Central memory CD8-positive, alpha-beta T cell (primary cell): ENCODE measurements at regions not wholly inside any gene's neighbourhood (a gene's known extent, or its start where the extent isn't known, plus 50 kb on each side); places are given as distances from the start of the nearest gene placed in this dataset.
A peak's percentile ranks its signal among the peaks of the same experiment; 100 is the strongest.

Source experiments
- ATAC-seq: fragments of 150-1000 bp; cut with Tn5 transposase; replicated peaks from 2 replicates; pipeline ENCODE4 v1.10.0; 2022; ENCODE audit warnings: mild to moderate bottlenecking, moderate FRiP score, moderate number of reproducible peaks; ENCODE audit not compliant: poor library complexity, severe bottlenecking; ENCODE audit errors: extremely low read depth
- DNase-seq, 2 donors: peaks; one replicate each; pipeline ENCODE4 v3.0.0; 2021; ENCODE audit warnings: low spot score in 2 of 2
- H3K27ac Mint-ChIP-seq: one replicate; pipeline ENCODE4 v1.8.0; 2022; ENCODE audit warnings: low read depth, mild to moderate bottlenecking, moderate library complexity, mixed read lengths
- H3K27me3 Mint-ChIP-seq: one replicate; pipeline ENCODE4 v1.8.0; 2022; ENCODE audit warnings: mixed read lengths
- H3K36me3 Mint-ChIP-seq: one replicate; pipeline ENCODE4 v1.8.0; 2022; ENCODE audit warnings: mild to moderate bottlenecking, moderate library complexity, mixed read lengths; ENCODE audit not compliant: insufficient read depth
- H3K4me1 Mint-ChIP-seq: one replicate; pipeline ENCODE4 v1.8.0; 2022; ENCODE audit warnings: mixed read lengths
- H3K4me3 Mint-ChIP-seq: one replicate; pipeline ENCODE4 v1.8.0; 2022; ENCODE audit warnings: mild to moderate bottlenecking, moderate library complexity, mixed read lengths
- H3K9me3 Mint-ChIP-seq: one replicate; pipeline ENCODE4 v1.8.0; 2022; ENCODE audit warnings: mixed read lengths

DNA sequence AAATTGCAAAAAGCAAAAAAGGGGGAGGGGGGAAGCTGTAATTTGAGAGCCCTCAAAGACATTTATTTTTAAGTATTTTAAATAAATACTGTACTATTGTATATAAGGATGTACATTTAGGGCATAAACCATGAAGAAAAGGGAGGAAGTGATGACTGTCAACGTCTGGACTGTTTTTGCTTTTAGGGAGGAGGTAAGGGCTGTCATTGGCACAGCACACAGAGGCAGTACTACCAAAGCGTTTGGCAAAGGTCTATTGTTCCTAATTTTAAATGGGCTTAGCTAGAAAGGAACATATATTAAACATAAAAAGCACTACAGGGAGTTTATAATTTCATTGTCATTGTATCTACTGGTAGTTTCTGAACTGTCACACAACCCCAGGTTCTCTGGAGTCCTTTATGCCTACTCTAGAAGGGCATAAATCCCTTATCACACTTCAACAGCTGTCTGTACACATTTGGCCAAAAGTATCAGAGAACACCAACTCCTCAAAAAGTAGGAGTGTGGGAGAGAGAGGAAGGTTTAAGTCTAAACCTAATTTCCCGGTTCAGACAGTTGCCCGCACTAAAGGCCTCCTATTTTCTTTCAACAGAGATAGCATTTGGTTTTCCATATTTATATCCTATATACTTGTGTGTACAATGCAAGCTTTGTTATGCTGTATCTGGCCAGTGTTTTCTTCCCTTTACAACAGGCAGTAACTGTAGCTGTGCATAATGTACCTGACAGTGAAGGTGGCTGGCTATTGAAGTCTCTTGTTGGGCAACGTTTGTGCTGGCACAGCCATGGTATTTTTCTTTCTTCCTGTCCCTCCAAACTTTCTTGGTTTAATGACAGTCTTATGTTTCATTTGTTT is 406.2 kb downstream of the KLF5 start:
- H3K36me3 Mint-ChIP-seq: no peaks in the 10 kb centered on the region
- H3K27me3 Mint-ChIP-seq: peaks cover 17% of the 10 kb centered on the region
- H3K27ac Mint-ChIP-seq: no peak overlapping the region
- H3K9me3 Mint-ChIP-seq: peaks cover 5% of the 10 kb centered on the region
- no peak for DNase-seq
- H3K4me1 Mint-ChIP-seq: no peaks in the 10 kb centered on the region
- no peak overlapping the region for H3K4me3 Mint-ChIP-seq
- peak; percentile 19 for ATAC-seq

DNA sequence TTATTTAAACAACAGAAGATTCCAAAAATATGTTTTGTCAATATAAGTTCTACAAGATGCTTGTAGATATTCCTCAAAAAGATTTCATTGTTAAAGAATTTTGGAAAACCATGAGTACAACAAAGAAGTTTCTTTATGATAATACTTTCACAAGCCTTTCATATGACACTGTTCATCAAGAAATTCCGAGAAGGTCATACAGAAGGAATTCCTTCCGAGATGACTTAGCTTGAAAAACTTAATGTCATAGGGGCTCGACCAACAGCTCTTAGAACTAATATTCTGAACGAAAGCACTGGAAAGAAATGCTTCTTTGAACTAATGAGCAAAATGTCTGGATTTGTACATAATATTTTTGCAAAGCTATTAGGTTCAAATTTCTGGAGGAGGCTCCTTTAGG is 403.4 kb downstream of the KLF5 start:
- Mint-ChIP-seq H3K27me3 (peaks cover 20% of the 10 kb centered on the region), H3K4me1 (no peaks in the 10 kb centered on the region), H3K9me3 (peaks cover 5% of the 10 kb centered on the region), H3K27ac (no peak overlapping the region), H3K4me3 (no peak overlapping the region), H3K36me3 (no peaks in the 10 kb centered on the region)
- no peak for ATAC-seq
- DNase-seq: no peak

DNA sequence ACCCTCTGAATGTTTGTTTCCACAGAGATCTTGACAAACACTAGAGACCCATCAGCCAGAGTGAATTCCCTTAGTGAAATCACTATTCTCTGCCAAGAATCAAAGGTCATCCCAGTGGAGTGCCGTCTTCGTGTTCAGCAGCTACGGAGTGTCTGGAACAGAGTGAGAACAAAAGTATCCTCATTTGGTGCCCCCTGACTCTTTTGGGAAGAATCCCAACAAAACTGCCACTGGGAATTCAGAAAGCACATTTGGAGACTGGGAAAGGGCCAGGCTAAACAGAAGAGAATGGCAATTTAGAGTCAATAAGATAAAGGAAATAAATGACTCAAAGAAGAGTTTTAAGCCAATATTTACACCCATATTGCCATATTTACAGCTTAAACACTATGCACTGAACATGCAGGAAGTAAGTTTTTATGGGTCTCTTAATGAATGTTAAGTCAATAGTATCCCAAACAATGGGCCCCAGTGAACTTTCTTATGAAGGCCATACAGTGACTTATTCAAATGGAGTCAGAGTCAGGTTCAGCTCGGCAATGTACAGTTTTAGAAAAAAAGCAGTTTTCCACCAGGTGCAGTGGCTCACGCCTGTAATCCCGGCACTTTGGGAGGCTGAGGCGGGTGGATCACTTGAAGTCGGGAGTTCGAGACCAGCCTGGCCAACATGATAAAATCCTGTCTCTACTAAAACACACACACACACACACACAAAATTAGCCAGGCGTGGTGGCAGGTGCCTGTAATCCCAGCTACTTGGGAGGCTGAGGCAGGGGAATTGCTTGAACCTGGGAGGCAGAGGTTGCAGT is 392.6 kb downstream of the KLF5 start:
- no peaks in the 10 kb centered on the region for H3K4me1 Mint-ChIP-seq
- ATAC-seq (no peak), DNase-seq (no peak)
- H3K36me3 Mint-ChIP-seq: no peaks in the 10 kb centered on the region
- H3K9me3 Mint-ChIP-seq: peaks cover 8% of the 10 kb centered on the region
- H3K27me3 Mint-ChIP-seq: no peaks in the 10 kb centered on the region
- H3K27ac Mint-ChIP-seq: no peak overlapping the region
- no peak overlapping the region for H3K4me3 Mint-ChIP-seq

DNA sequence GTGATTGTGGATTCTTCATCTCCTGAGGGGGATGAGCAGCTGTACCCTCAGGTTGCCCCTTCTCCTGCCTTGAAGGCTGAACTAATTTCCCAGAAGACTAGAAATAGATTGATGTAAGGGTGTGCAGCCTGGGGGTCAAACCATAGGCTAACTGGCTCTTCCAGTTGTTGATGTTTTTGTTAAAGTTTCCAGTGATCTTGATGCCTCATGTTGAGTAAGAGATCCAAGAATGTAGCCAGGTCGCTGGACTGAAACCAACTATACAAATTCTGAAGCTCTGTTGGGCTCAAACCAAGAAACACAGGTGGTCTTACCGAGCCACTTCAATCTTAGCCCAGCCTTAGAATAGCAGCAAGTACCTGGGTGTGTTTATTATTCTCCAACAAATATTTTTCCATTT is 391.8 kb downstream of the KLF5 start:
- ATAC-seq (no peak), DNase-seq (no peak)
- Mint-ChIP-seq H3K36me3 (no peaks in the 10 kb centered on the region), H3K27me3 (no peaks in the 10 kb centered on the region), H3K4me3 (no peak overlapping the region), H3K9me3 (peaks cover 4% of the 10 kb centered on the region), H3K27ac (no peak overlapping the region), H3K4me1 (no peaks in the 10 kb centered on the region)

DNA sequence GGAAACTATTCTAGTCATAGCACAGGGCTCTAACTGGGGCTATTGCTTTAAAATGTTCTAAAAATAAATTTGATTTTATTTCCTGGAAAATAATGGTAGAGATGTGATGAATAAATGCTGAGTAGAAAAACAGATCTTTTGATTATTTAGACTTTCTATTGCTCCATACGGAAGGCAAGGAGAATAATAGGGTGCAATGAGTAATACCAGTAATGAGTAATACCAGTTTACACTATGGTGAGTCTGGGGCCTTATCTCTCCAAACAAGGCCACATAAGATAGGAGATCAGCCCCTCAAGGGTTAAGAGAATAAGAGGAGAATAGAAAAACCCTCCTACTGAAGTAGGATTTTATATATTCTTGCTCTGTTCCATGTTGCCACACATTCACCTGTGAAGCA is 390.4 kb downstream of the KLF5 start:
- DNase-seq (no peak), ATAC-seq (no peak)
- Mint-ChIP-seq H3K4me1 (no peaks in the 10 kb centered on the region), H3K4me3 (no peak overlapping the region), H3K9me3 (peaks cover 4% of the 10 kb centered on the region), H3K36me3 (no peaks in the 10 kb centered on the region), H3K27me3 (no peaks in the 10 kb centered on the region), H3K27ac (no peak overlapping the region)

DNA sequence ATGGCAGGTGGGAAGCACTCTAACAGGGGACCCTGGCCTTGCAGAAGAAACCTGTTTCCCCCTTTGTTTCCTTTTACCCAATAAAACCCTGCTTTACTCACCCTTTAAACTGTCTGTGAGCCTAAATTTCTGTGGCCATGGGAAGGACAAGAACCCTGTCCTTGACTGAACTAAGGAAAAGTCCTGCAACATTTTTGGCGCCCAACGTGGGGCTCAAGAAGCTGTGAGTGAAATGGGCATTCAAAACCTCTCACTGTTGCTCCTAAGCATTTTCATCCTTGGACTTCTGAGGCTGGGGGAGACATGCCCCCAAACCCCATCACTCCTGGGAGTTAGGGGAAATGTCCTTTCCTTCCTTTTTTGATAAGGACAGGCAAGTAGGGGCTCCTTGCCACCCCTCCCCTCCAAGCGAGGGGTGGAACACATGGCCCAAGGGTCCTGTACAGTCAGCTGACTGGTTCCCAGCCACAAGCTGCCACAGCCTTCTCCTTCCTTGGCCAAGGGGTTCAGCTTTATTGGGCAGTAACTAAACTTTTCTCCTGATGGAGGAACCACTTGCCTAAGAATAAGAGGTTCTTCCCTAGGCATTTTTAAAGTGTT is 381.6 kb downstream of the KLF5 start:
- H3K9me3 Mint-ChIP-seq: peaks cover 6% of the 10 kb centered on the region

DNA sequence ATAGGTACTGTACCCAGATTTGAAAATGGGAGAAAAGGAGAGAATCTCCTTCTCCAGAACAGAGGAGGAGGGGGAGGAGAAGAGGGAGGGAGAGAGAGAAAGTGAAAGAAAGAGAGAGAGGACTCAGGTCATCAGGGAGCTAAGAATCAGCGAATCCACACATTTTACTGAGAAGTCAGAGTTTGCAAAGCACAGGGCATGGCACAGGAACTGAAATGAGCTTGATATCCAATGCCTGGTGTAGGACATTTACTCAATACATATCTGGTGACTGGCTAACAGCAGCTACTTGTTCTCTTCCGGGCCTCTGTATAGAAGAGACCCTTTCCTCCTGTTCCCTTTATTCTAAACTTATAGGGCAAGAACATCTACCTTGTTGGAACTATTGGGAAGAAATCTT is 375.1 kb downstream of the KLF5 start:
- H3K4me3 Mint-ChIP-seq: no peak overlapping the region
- DNase-seq (no peak), ATAC-seq (no peak)
- H3K36me3 Mint-ChIP-seq: no peaks in the 10 kb centered on the region
- H3K27ac Mint-ChIP-seq: no peak overlapping the region
- no peaks in the 10 kb centered on the region for H3K27me3 Mint-ChIP-seq
- peaks cover 11% of the 10 kb centered on the region for H3K9me3 Mint-ChIP-seq
- H3K4me1 Mint-ChIP-seq: no peaks in the 10 kb centered on the region

More for the DNA sequence above, 381.6 kb downstream of the KLF5 start:
- Mint-ChIP-seq H3K36me3 (no peaks in the 10 kb centered on the region), H3K4me1 (no peaks in the 10 kb centered on the region), H3K27me3 (no peaks in the 10 kb centered on the region), H3K27ac (no peak overlapping the region), H3K4me3 (no peak overlapping the region)
- no peak for DNase-seq
- no peak for ATAC-seq

DNA sequence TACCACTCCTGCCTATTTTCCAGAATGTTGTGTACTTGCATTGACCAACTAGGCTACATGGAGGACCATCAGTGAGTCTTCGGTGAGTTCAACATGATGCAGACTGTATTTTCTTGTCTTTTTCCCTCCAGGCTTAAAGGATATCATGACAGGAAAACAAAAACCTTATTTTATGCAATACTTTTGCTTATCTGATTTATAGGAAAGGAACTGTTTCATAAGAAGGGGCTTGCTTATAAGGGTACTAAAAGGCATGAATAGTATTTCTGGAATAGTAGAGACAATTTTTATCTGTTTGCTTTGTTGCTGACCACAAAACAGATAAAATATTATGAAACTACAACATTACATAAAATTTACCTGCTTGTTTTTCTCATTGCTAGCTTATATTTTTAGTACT is 374.7 kb downstream of the KLF5 start:
- H3K27me3 Mint-ChIP-seq: no peaks in the 10 kb centered on the region
- no peaks in the 10 kb centered on the region for H3K36me3 Mint-ChIP-seq
- no peaks in the 10 kb centered on the region for H3K4me1 Mint-ChIP-seq
- H3K4me3 Mint-ChIP-seq: no peak overlapping the region
- peaks cover 11% of the 10 kb centered on the region for H3K9me3 Mint-ChIP-seq
- ATAC-seq (no peak), DNase-seq (no peak)
- no peak overlapping the region for H3K27ac Mint-ChIP-seq

DNA sequence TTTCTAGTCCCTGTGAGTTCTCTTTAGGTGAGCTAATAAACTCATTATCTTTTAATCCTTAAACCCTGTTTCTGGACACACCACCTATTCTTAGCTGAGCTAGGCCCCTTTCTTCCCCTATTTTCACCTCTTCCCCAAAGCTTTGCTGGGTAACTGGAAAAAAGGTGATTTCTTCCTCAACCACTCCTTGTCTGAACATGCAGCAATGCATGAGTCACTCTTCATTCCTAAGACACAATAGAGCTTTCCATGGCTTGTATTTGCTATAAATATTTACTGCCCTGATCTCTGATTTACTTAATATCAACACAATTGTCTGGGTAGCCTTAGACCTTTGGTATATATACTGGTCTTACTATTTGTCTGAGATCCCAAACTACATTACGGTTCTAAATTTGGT is 370.9 kb downstream of the KLF5 start:
- ATAC-seq: no peak
- Mint-ChIP-seq H3K27ac (no peak overlapping the region), H3K4me1 (no peaks in the 10 kb centered on the region), H3K4me3 (no peak overlapping the region), H3K9me3 (peaks cover 5% of the 10 kb centered on the region), H3K36me3 (peaks cover 1% of the 10 kb centered on the region), H3K27me3 (peaks cover 29% of the 10 kb centered on the region)
- DNase-seq: no peak

DNA sequence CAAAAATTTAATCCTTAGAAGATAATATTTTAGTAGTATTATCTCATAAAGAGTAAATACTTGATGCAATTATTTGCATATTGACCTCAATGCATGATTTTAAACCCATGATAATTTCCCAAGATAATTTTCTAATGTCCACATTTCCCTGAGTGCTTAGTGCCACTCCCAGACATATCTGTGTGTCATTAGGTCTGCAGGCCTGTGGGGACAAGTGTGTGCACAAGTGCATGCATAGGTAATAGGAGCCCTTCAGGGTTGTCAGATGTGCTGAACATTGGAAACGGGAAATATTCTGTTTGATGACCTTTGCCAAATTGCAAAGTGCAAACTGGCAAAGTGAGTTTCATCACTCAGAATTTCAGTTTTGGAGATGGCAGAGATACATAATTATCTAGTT is 369.9 kb downstream of the KLF5 start:
- no peak overlapping the region for H3K27ac Mint-ChIP-seq
- H3K9me3 Mint-ChIP-seq: peaks cover 5% of the 10 kb centered on the region
- H3K4me3 Mint-ChIP-seq: no peak overlapping the region
- H3K4me1 Mint-ChIP-seq: no peaks in the 10 kb centered on the region
- DNase-seq: no peak
- peaks cover 1% of the 10 kb centered on the region for H3K36me3 Mint-ChIP-seq
- H3K27me3 Mint-ChIP-seq: peaks cover 29% of the 10 kb centered on the region
- ATAC-seq: no peak

DNA sequence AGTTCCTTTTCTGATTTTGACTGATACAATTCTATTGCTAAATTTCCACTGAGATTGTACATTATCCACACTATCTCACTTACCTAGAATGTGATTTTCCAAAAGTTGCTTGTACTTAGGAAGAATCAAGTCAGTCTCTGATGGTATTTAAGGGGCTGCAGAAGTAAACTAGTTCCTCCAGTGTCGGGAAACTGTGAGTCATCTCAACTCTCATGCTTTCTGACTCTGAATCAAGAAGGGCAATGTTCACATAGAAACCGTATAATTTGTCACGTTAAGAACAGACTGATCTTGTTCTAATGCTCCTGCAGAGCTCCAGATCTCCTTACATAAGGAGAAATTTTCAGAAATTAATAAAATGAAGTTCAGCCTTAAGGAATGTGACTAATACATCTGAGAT is 369.3 kb downstream of the KLF5 start:
- DNase-seq (no peak), ATAC-seq (no peak)
- no peak overlapping the region for H3K27ac Mint-ChIP-seq

DNA sequence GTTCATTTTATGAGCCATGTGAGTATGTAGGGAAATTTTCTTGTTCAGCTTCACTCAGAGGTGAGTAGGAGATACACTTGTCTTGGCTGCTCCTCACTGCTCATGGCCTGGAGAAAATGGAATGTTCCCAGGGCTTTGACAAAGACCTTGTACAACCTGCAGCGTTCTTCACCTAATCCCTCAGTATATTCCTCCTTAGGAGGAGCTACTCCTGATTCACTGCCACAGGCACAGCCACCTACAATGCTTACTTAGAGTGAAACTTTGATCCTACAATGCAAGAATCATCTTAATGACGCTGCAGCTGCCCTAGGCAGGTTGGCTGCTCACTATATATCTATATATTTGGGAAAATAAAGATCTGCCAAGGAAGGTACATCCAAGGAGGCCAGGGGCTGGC is 364.2 kb downstream of the KLF5 start:
- peaks cover 29% of the 10 kb centered on the region for H3K27me3 Mint-ChIP-seq
- no peak for ATAC-seq
- H3K36me3 Mint-ChIP-seq: peaks cover 1% of the 10 kb centered on the region
- H3K4me1 Mint-ChIP-seq: no peaks in the 10 kb centered on the region
- no peak overlapping the region for H3K4me3 Mint-ChIP-seq
- H3K27ac Mint-ChIP-seq: no peak overlapping the region
- DNase-seq: no peak
- no peaks in the 10 kb centered on the region for H3K9me3 Mint-ChIP-seq

More for the DNA sequence above, 369.3 kb downstream of the KLF5 start:
- H3K4me3 Mint-ChIP-seq: no peak overlapping the region
- peaks cover 1% of the 10 kb centered on the region for H3K36me3 Mint-ChIP-seq
- H3K4me1 Mint-ChIP-seq: no peaks in the 10 kb centered on the region
- H3K27me3 Mint-ChIP-seq: peaks cover 29% of the 10 kb centered on the region
- H3K9me3 Mint-ChIP-seq: peaks cover 5% of the 10 kb centered on the region
